ENCODE measurements at regions not wholly inside any gene's neighbourhood (a gene's known extent, or its start where the extent isn't known, plus 50 kb on each side); places are given as distances from the start of the nearest gene placed in this dataset.
A peak's percentile ranks its signal among the peaks of the same experiment; 100 is the strongest.

- no peaks in the 10 kb centered on the region for H3K27me3 ChIP-seq
- H3K4me3 ChIP-seq: no peak overlapping the region
- H3K36me3 ChIP-seq: no peaks in the 10 kb centered on the region
- in situ Hi-C loops (cut with MboI; ENCODE audit: low sequenced_read_pairs in 4 of 4) (no loop called here), intact Hi-C loops (cut with DNase I; ENCODE audit: low total_unique reads) (loop anchor here (5.0 to 10.0 kb wide), 3 partner anchors 434 to 594 kb away; no protein-coding TSS in a partner anchor)
- TF ChIP-seq POLR2A (IDR thresholded peaks at IDR 0.05) (peak in 1 of 2 donors; percentile 23), CTCF (IDR thresholded peaks at IDR 0.05 in 4 of 5, conservative IDR thresholded peaks at IDR 0.05 in 1 of 5) (no peak)
- peaks cover 41 to 55% of the 10 kb centered on the region in 2 donors for H3K4me1 ChIP-seq
- H3K9me3 ChIP-seq: no peaks in the 10 kb centered on the region
- ATAC-seq: peak; percentile 4 to 8
- peak; percentile 60 to 84 for DNase-seq
- peak overlapping the region; percentile 87 to 97 (median 92) for H3K27ac ChIP-seq
Observed at GRCh38 chr6:14921170-14921569, 324.7 kb upstream of the JARID2 start.

GRCh38 chr6:14921878-14922671 is 323.8 kb upstream of the JARID2 start:
- intact Hi-C loops (cut with DNase I; ENCODE audit: low total_unique reads) (loop anchor here (5.0 to 10.0 kb wide), 3 partner anchors 433 to 593 kb away; no protein-coding TSS in a partner anchor), in situ Hi-C loops (cut with MboI; ENCODE audit: low sequenced_read_pairs in 4 of 4) (no loop called here)
- peaks cover 50 to 64% of the 10 kb centered on the region in 2 donors for H3K4me1 ChIP-seq
- no peak overlapping the region for H3K4me3 ChIP-seq
- H3K9me3 ChIP-seq: no peaks in the 10 kb centered on the region
- ATAC-seq: no peak
- TF ChIP-seq CTCF (IDR thresholded peaks at IDR 0.05 in 4 of 5, conservative IDR thresholded peaks at IDR 0.05 in 1 of 5) (no peak), POLR2A (IDR thresholded peaks at IDR 0.05) (no peak)
- peak overlapping the region; percentile 87 to 97 (median 92) for H3K27ac ChIP-seq
- H3K27me3 ChIP-seq: no peaks in the 10 kb centered on the region
- H3K36me3 ChIP-seq: no peaks in the 10 kb centered on the region
- DNase-seq: peak; percentile 41 to 67

GRCh38 chr6:14922706-14923460 is 323.0 kb upstream of the JARID2 start:
- H3K27ac ChIP-seq: peak overlapping the region; percentile 87 to 97 (median 92)
- TF ChIP-seq CTCF (IDR thresholded peaks at IDR 0.05 in 4 of 5, conservative IDR thresholded peaks at IDR 0.05 in 1 of 5) (no peak), POLR2A (IDR thresholded peaks at IDR 0.05) (no peak)
- peaks cover 57 to 69% of the 10 kb centered on the region in 2 donors for H3K4me1 ChIP-seq
- H3K27me3 ChIP-seq: no peaks in the 10 kb centered on the region
- no peaks in the 10 kb centered on the region for H3K36me3 ChIP-seq
- H3K4me3 ChIP-seq: no peak overlapping the region
- DNase-seq (no peak), ATAC-seq (no peak)
- intact Hi-C loops (cut with DNase I; ENCODE audit: low total_unique reads) (loop anchor here (1.0 to 10.0 kb wide), 4 partner anchors 113 to 592 kb away; no protein-coding TSS in a partner anchor), in situ Hi-C loops (cut with MboI; ENCODE audit: low sequenced_read_pairs in 4 of 4) (no loop called here)
- no peaks in the 10 kb centered on the region for H3K9me3 ChIP-seq

GRCh38 chr6:14924126-14925024 is 321.5 kb upstream of the JARID2 start:
- Histone ChIP-seq H3K27me3 (no peaks in the 10 kb centered on the region), H3K36me3 (no peaks in the 10 kb centered on the region), H3K4me3 (peak overlapping the region in 2 of 4 donors; percentile 9 to 24), H3K27ac (peak overlapping the region; percentile 87 to 97 (median 92)), H3K9me3 (no peaks in the 10 kb centered on the region), H3K4me1 (peaks cover 60 to 69% of the 10 kb centered on the region in 2 donors)
- DNase-seq (peak; percentile 87 to 96), ATAC-seq (peak; percentile 73 to 77)
- in situ Hi-C loops (cut with MboI; ENCODE audit: low sequenced_read_pairs in 4 of 4) (no loop called here), intact Hi-C loops (cut with DNase I; ENCODE audit: low total_unique reads) (loop anchor here (1.0 to 10.0 kb wide), 6 partner anchors 36 to 590 kb away; no protein-coding TSS in a partner anchor)
- TF ChIP-seq CTCF (IDR thresholded peaks at IDR 0.05 in 4 of 5, conservative IDR thresholded peaks at IDR 0.05 in 1 of 5) (no peak), POLR2A (IDR thresholded peaks at IDR 0.05) (peak; percentile 36 to 46)
